Adipocyte (in vitro differentiated cells): ENCODE measurements at regions not wholly inside any gene's neighbourhood (a gene's known extent, or its start where the extent isn't known, plus 50 kb on each side); places are given as distances from the start of the nearest gene placed in this dataset.

Experiments
- DNase-seq: peaks from one replicate; pipeline ENCODE4 v3.0.0-alpha.2; 2015; ENCODE audit warnings: low read depth
- H3K27me3 ChIP-seq: replicated peaks from 2 replicates; pipeline ENCODE4 v1.7.0; 2013; ENCODE audit warnings: mild to moderate bottlenecking, low read length, moderate library complexity; ENCODE audit not compliant: control insufficient read depth, insufficient read depth
- H3K36me3 ChIP-seq: 2 replicates; pipeline ENCODE4 v1.7.0; 2013; ENCODE audit warnings: low read length, mild to moderate bottlenecking, moderate library complexity; ENCODE audit not compliant: control insufficient read depth, insufficient read depth, severe bottlenecking
- H3K4me1 ChIP-seq: 2 replicates; pipeline ENCODE4 v1.7.0; 2013; ENCODE audit warnings: mild to moderate bottlenecking, low read length, moderate library complexity; ENCODE audit not compliant: control insufficient read depth, insufficient read depth
- H3K4me3 ChIP-seq: 2 replicates; pipeline ENCODE4 v1.7.0; 2013; ENCODE audit warnings: mild to moderate bottlenecking, low read length, moderate library complexity
- H3K9ac ChIP-seq: 2 replicates; pipeline ENCODE4 v1.7.0; 2013; ENCODE audit warnings: mild to moderate bottlenecking, low read length, moderate library complexity
- H3K9me3 ChIP-seq: 2 replicates; pipeline ENCODE4 v1.7.0; 2013; ENCODE audit warnings: mild to moderate bottlenecking, low read length, moderate library complexity; ENCODE audit not compliant: control insufficient read depth

DNA sequence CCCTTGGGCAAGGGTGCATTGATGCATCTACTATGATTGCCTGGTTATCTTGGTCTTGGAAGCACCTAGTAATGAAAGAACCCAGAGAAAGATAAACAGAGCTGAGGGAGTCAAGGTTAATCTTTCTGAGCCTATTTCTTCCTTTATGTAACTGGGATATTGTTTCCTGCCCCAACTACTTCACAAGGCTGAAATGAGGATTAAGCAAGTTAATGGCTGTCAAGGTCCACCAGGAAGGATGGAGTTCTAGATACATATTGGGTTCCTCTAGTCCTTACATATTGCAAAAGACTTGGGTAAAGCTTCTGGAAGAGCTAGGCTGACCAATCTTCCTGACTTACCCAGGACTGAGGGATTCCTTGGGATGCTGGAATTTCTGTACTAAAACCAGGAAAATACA is 589.8 kb downstream of the INSC start:
- peaks cover 13% of the 10 kb centered on the region for H3K9me3 ChIP-seq
- H3K9ac ChIP-seq = no peak overlapping the region
- H3K27me3 ChIP-seq = peaks cover 16% of the 10 kb centered on the region
- no peaks in the 10 kb centered on the region for H3K36me3 ChIP-seq
- DNase-seq = no peak
- no peak overlapping the region for H3K4me3 ChIP-seq
- no peaks in the 10 kb centered on the region for H3K4me1 ChIP-seq

DNA sequence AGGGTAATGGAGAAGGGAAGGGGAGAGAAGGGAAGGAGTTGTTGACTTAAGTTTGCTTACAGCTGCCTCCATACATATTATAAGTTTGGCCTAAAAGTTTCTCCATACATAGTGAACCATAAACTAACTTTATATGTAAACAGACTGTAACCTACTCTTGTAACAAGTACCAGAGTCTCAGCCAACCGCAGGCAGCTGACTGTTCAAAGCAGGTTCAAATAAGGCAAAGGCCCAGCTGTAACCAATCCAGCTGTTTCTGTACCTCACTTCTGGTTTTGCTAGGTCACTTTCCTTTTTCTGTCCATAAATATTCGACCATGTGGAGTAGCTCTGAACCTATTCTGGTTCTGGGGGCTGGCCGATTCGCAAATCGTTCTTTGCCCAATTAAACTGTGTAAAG is 591.2 kb downstream of the INSC start:
- DNase-seq = no peak
- no peak overlapping the region for H3K4me3 ChIP-seq

DNA sequence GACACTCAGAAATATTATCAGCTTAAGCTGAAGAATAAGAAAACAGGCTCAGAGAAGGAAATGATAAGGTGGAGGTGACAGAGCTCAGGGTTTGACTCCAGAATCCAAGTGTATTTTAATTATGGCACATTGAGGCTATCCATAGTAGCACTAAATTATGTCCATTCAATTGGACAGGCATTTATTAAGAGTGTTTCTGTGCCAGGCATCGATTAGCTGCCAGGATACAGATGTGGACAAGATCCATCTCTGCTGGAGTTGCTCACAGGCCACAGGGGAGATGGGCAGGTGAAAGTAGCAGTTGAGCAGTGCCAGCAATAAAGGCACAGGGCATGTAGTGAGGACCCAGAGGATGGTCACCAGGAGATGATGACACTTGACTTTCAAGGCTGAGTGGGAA is 592.5 kb downstream of the INSC start:
- H3K4me3 ChIP-seq = no peak overlapping the region
- H3K27me3 ChIP-seq = peaks cover 11% of the 10 kb centered on the region
- no peak for DNase-seq
- H3K9me3 ChIP-seq = peaks cover 13% of the 10 kb centered on the region
- no peak overlapping the region for H3K9ac ChIP-seq
- no peaks in the 10 kb centered on the region for H3K4me1 ChIP-seq
- H3K36me3 ChIP-seq = no peaks in the 10 kb centered on the region

More for the DNA sequence above, 591.2 kb downstream of the INSC start:
- Histone ChIP-seq H3K27me3 (peaks cover 11% of the 10 kb centered on the region), H3K9me3 (peaks cover 13% of the 10 kb centered on the region), H3K9ac (no peak overlapping the region), H3K4me1 (no peaks in the 10 kb centered on the region), H3K36me3 (no peaks in the 10 kb centered on the region)

DNA sequence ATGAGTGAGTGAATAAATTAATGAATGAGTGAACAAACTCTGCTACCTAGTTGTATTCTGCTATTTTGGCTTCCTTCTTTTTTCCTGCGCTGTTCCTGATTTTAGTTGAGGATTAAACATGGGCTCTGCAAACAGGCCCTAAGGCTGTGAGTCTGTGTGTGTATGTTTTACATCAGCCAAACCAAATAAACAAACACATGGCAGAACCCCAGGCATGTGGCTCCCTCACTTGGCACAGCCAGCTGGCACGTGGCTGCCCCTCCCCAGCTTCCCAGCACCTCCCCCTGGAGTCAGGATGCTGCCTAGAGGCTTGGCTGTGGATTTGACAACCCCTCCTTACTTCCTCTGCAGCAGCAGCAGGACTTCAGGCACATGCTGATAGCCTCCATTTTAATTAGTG is 593.2 kb downstream of the INSC start:
- H3K9me3 ChIP-seq = peaks cover 13% of the 10 kb centered on the region
- H3K27me3 ChIP-seq = peaks cover 9% of the 10 kb centered on the region
- no peak overlapping the region for H3K9ac ChIP-seq
- H3K4me3 ChIP-seq = no peak overlapping the region
- no peaks in the 10 kb centered on the region for H3K36me3 ChIP-seq
- H3K4me1 ChIP-seq = no peaks in the 10 kb centered on the region
- DNase-seq = peak; percentile 95

DNA sequence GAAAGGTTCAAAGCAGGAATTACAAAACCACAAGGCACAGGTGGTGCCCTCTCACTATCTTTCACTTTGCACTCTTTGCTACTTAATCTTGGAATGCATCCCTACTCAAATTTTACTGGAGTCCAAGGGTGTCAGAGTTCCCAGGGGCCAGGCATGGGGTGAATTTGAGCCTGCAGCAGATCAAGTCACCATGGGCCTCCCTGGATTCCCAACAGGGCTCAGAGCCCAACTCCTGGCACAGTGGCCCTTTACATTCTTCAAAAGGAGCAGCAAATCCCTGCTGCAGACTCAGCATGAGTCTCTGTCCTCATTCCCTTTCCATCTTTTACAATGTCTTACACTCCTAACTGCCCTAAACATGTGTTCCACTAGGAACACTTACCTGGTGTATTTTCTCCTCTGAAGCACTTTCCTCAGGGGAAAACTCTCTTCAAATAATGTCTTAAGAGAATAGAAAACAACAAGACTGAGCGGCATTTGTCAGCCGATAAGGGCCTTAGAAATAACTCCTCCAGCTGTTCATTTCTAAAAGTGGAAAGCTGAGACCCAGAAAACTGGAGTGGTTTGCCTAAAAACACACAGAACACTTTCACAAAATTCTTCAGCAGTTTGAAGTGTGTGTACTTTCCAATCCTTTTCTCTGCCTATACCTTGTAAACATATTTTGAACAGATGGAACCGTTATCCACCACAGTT is 596.0 kb downstream of the INSC start:
- Histone ChIP-seq H3K4me3 (no peak overlapping the region), H3K4me1 (no peaks in the 10 kb centered on the region), H3K9me3 (peaks cover 9% of the 10 kb centered on the region), H3K27me3 (peaks cover 4% of the 10 kb centered on the region), H3K9ac (no peak overlapping the region), H3K36me3 (no peaks in the 10 kb centered on the region)
- peak; percentile 20 for DNase-seq

DNA sequence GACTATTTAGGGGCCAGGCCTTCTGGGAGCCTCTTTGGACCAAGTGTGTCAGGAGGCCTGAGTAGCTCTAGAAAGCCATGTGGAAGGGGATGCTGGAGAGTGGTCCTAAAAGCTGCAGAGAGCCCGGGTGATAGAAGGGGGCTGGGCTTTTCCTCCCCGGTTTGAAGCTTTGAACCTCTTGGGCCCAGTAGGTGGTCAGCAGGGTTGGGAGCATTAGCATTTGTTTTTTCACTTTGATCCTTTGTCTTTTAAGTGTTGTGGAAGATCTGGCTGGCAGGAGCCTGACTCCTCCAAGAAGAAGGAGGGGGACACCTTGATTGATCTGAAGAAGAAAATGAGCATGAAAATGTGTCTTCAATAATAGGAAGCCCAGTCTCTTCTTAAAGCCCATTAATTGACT is 596.6 kb downstream of the INSC start:
- Histone ChIP-seq H3K9me3 (peaks cover 4% of the 10 kb centered on the region), H3K9ac (no peak overlapping the region), H3K4me1 (no peaks in the 10 kb centered on the region), H3K36me3 (no peaks in the 10 kb centered on the region), H3K27me3 (peaks cover 4% of the 10 kb centered on the region), H3K4me3 (no peak overlapping the region)
- DNase-seq = no peak

DNA sequence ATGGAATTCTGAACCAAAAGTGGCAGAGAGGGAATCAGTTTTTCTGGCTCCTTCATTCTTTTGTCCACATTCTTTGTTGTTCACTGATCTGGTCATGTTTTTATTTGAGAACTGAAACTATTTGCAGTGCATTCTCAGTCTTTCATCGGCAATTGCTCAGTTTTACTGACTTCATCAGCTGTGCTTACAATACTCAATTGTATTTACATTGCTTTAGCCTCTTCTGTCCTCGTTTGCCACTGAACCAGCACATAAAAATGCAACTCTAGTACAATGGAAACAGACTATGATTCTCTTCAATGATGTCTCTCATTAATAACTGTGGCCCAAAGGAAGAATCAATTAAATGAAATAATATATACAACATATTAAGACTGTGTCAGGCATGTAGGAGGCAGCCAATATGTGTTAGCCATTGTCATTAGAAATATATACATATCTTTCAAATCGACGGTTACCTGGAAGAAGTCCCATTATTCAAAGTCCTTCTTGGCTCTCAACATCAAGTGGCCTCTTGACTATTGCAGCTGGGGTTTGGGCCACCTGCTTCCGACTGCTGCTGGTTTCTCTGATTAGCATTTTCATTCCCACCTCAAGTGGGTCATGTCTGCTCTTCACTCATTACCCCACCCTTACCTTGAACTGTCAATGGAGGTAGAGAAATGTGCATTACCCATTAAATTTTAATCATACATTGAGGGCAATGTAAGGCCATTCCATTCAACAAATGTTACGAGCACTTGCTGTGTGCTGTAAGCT is 600.1 kb downstream of the INSC start:
- no peaks in the 10 kb centered on the region for H3K4me1 ChIP-seq
- no peak overlapping the region for H3K9ac ChIP-seq
- DNase-seq = peak; percentile 53
- peaks cover 17% of the 10 kb centered on the region for H3K27me3 ChIP-seq
- no peaks in the 10 kb centered on the region for H3K36me3 ChIP-seq
- H3K9me3 ChIP-seq = no peaks in the 10 kb centered on the region
- no peak overlapping the region for H3K4me3 ChIP-seq

DNA sequence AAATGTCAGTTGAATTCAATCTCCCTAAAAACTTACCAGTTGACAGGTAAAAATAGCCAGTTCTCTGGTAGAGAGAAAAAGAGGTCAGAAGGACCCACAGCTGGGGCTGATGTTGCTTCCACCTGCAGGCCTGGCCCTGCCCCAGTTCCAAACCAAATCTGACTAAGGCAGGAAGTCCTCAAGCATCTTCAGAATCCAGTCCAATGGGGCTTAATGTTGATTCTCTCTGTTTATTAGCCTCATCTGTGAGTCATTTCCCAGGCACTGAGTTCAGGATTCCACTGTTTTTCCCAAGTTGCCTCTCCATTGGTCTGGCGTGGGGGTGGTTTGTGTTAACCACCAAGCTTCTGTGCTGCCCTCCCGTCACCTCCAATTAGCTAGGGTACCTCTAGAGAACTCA is 601.8 kb downstream of the INSC start:
- Histone ChIP-seq H3K9ac (no peak overlapping the region), H3K27me3 (peaks cover 21% of the 10 kb centered on the region), H3K36me3 (no peaks in the 10 kb centered on the region), H3K9me3 (no peaks in the 10 kb centered on the region), H3K4me3 (no peak overlapping the region), H3K4me1 (no peaks in the 10 kb centered on the region)
- no peak for DNase-seq

DNA sequence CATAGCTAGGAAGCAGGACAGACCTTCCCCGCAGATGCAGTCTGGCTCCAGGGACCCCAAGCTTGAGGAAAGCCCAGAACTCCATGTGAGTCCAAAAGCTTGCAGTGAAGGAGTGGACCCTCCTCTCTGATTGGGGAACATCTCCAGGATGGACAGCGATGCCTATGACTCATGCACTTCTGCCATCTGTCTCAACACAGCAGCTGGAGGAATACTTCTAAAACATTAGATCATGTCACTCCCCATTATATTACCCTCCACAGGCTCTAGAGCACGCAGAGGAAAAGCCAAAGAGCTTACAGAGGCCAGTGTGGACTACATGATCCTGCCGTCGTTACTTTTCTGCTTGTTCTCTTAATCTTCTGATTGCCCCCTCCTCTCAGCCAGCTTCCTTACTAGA is 605.7 kb downstream of the INSC start:
- H3K36me3 ChIP-seq = no peaks in the 10 kb centered on the region

DNA sequence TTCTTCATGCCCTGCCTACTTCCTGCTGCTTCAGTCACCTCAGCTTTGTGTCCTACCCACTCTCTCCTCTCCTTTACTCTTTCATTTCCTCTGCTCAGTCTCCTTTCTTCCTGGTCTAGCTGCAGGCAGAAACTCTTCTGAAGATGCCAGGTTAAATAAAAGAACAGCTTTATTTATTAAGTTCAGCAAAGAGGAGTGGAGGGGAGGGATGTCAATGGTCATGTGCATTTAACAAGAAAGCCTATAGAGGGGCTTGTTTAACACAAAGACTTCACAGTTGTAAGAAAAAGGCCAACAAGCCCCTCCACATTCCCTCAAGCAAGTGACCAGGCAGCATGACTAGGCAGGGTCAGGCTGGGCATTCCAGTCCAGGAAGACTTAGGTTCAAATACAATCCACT is 609.2 kb downstream of the INSC start:
- Histone ChIP-seq H3K27me3 (peaks cover 23% of the 10 kb centered on the region), H3K4me1 (no peaks in the 10 kb centered on the region), H3K9ac (no peak overlapping the region), H3K36me3 (no peaks in the 10 kb centered on the region), H3K4me3 (no peak overlapping the region), H3K9me3 (peaks cover 7% of the 10 kb centered on the region)
- no peak for DNase-seq

More for the DNA sequence above, 605.7 kb downstream of the INSC start:
- DNase-seq = no peak
- no peak overlapping the region for H3K9ac ChIP-seq
- peaks cover 7% of the 10 kb centered on the region for H3K9me3 ChIP-seq
- H3K4me3 ChIP-seq = no peak overlapping the region
- H3K27me3 ChIP-seq = peaks cover 24% of the 10 kb centered on the region
- H3K4me1 ChIP-seq = no peaks in the 10 kb centered on the region

DNA sequence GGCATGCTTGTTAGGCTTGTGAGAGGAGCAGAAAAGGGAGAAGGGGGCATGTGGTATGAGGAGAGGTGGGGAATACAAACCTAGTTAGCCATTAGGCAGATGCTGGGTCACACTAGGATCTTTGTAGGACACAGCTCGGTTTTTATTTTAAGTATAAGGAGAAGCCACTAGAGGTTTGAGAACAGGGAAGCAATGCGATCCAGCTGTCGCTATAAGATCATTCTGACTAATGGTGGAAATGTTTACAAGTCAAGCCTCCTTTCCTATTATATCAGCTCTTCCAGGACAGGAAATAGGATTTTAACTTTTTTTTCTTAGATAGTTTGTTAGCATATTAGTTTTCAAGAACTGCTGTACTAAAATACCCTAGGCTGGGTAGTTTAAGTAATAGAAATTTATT is 609.9 kb downstream of the INSC start:
- Histone ChIP-seq H3K9ac (no peak overlapping the region), H3K4me3 (no peak overlapping the region), H3K27me3 (peaks cover 18% of the 10 kb centered on the region), H3K36me3 (no peaks in the 10 kb centered on the region), H3K4me1 (no peaks in the 10 kb centered on the region), H3K9me3 (peaks cover 7% of the 10 kb centered on the region)
- no peak for DNase-seq
